GM20000 (cell line): ENCODE measurements at regions not wholly inside any gene's neighbourhood (a gene's known extent, or its start where the extent isn't known, plus 50 kb on each side); places are given as distances from the start of the nearest gene placed in this dataset.

Experiments used
- DNase-seq: peaks from one replicate; pipeline ENCODE4 v3.0.0; 2012; ENCODE audit warnings: low spot score
- CTCF ChIP-seq: IDR thresholded peaks from 2 replicates; pipeline ENCODE4 v1.5.1; 2012; ENCODE audit warnings: mild to moderate bottlenecking, control low read depth; ENCODE audit errors: extremely low read depth, missing control alignments

DNA sequence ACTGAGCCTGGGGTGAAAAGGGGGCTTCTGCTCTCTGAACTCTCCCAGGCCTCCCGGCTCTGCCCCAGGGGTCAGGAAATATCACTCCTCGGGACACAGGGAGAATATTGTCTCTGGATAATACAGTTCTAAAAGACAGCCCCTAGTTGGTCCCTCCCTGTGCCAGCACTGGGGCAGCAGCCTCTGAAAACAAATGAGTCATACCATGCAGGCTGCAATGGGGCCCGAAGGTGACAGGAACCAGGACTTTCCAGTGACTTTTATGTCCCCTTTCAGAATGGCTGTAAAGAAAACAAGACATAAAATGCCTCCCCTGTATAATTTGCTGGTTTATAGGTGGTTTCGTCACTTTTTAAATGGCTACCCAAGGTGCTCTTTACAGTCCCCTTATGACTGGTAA lies 360.0 kb downstream of the NPHP4 start:
- DNase-seq = no peak
- no peak for TF ChIP-seq CTCF

DNA sequence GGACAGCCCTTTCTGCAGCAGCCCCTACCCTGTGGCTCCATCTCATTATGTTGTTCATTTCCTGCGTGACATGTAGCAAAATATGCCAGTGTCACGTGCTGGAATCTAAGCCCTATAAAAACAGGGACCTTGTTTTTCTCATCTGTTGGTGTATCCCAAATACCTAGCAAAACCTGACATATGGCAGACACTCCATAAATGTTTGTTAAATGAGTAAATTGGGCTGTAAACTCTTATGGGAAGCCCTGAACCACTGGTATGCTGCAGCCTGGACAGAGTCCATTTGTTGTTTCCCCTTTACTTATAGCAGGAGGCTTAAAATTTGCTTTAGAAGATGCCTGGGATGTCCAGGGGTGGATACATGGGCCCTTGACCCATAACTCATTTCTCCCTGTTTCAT lies 363.8 kb downstream of the NPHP4 start:
- no peak for TF ChIP-seq CTCF
- no peak for DNase-seq

GRCh38 chr1:5623399-5623798 lies 368.8 kb downstream of the NPHP4 start:
- DNase-seq = no peak
- no peak for TF ChIP-seq CTCF

- DNase-seq = no peak
- no peak for TF ChIP-seq CTCF
Observed at GRCh38 chr1:5622412-5622811, 369.8 kb downstream of the NPHP4 start.

- DNase-seq = no peak
- no peak for TF ChIP-seq CTCF
Observed at GRCh38 chr1:5621692-5622091, 370.5 kb downstream of the NPHP4 start.

- TF ChIP-seq CTCF = no peak
- DNase-seq = no peak
Observed at GRCh38 chr1:5620997-5621396, 371.2 kb downstream of the NPHP4 start.

DNA sequence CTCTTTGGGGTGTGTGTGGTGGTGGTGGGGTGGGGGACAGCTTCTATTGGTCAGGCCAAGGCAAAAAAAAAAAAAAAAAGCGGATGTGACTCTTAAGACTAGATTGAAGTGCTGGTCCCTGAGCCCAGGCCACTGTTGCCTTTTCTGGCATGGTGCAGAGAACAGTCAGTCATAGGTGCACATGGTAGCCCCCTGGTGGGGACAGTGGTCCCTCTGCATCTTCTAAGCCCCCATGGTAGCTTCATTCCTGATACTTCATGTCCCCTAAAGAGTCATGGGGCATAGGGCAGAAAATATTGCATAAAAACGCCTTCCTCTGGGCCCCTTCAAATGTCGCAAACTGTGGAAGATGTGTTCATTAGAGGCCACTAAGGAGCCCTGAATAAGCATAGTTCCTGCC lies 371.8 kb downstream of the NPHP4 start:
- no peak for TF ChIP-seq CTCF
- DNase-seq = no peak
